Sigmoid colon (tissue), 4 donors: ENCODE measurements at regions not wholly inside any gene's neighbourhood (a gene's known extent, or its start where the extent isn't known, plus 50 kb on each side); places are given as distances from the start of the nearest gene placed in this dataset.

Experiments
- CTCF ChIP-seq, 4 experiments: fragments of 450-650 bp in 3 of 4; fragments of 200-600 bp in 1 of 4; IDR thresholded peaks; one replicate each; pipeline ENCODE4 v1.5.1; 2016 to 2019; ENCODE audit warnings: antibody characterized with exemption in 4 of 4, mild to moderate bottlenecking in 3 of 4, moderate library complexity in 2 of 4
- EP300 ChIP-seq, 4 donors: sonication (generic); formaldehyde crosslinking; IDR thresholded peaks; one replicate each; pipeline ENCODE4 v1.6.1; 2017; ENCODE audit warnings: antibody characterized with exemption in 4 of 4
- POLR2A ChIP-seq, 2 donors: fragments of 450-650 bp; IDR thresholded peaks; one replicate each; pipeline ENCODE4 v1.6.1; 2016; ENCODE audit warnings: antibody characterized with exemption in 2 of 2, mild to moderate bottlenecking in 2 of 2, moderate library complexity in 2 of 2
- POLR2AphosphoS5 ChIP-seq, 4 donors: sonication (generic); formaldehyde crosslinking; IDR thresholded peaks; one replicate each; pipeline ENCODE4 v1.6.1; 2017; ENCODE audit warnings: antibody characterized with exemption in 4 of 4

- no peak for TF ChIP-seq POLR2A (IDR thresholded peaks at IDR 0.05)
- no peak for TF ChIP-seq CTCF (IDR thresholded peaks at IDR 0.05)
- TF ChIP-seq POLR2AphosphoS5 (IDR thresholded peaks at IDR 0.05), result no peak
- no peak for TF ChIP-seq EP300 (IDR thresholded peaks at IDR 0.05)
Measured at GRCh38 chr2:240248721-240249422, 108.4 kb upstream of the OTOS start.
